K562 (cell line): ENCODE measurements at regions not wholly inside any gene's neighbourhood (a gene's known extent, or its start where the extent isn't known, plus 50 kb on each side); places are given as distances from the start of the nearest gene placed in this dataset.

ENCODE experiments used
- CHD1 ChIP-seq: fragments of 200-600 bp; sonication (generic); IDR thresholded peaks from one replicate; pipeline ENCODE4 v1.6.1; 2012; ENCODE audit warnings: mild to moderate bottlenecking, moderate library complexity, low read length, inconsistent platforms
- CTCF ChIP-seq, 3 experiments: IDR thresholded peaks in 2 of 3; conservative IDR thresholded peaks in 1 of 3; 2 replicates each; pipeline ENCODE4 v1.5.1; 2011 to 2012; ENCODE audit warnings: low read length in 3 of 3, mild to moderate bottlenecking in 3 of 3, control low read depth in 2 of 3, improper control_type of control experiment in 1 of 3, inconsistent platforms in 1 of 3, low read depth in 1 of 3, mixed read lengths in 1 of 3, moderate library complexity in 1 of 3; ENCODE audit not compliant: insufficient read depth in 2 of 3
- EP300 ChIP-seq: IDR thresholded peaks from 2 replicates; pipeline ENCODE4 v1.6.1; 2012; ENCODE audit warnings: low read length, improper control_type of control experiment
- ESRRA ChIP-seq: fragments of 450-650 bp; IDR thresholded peaks from 2 replicates; pipeline ENCODE4 v1.6.1; 2014; ENCODE audit warnings: low read depth, mild to moderate bottlenecking, moderate library complexity, borderline replicate concordance
- GABPB2 ChIP-seq: fragments of 250-450 bp; sonication (Bioruptor Pico); conservative IDR thresholded peaks from 2 replicates; pipeline ENCODE4 v1.5.1; 2021; ENCODE audit warnings: mild to moderate bottlenecking
- MAX ChIP-seq: sonication (generic); formaldehyde crosslinking; IDR thresholded peaks from 2 replicates; pipeline ENCODE4 v1.9.0; 2022; ENCODE audit warnings: mild to moderate bottlenecking, missing genetic modification reagents
- POLR2A ChIP-seq: fragments of 450-650 bp; conservative IDR thresholded peaks from 2 replicates; pipeline ENCODE4 v1.6.1; 2016
- SNAPC5 ChIP-seq: fragments of 250-450 bp; sonication (Bioruptor Pico); IDR thresholded peaks from 2 replicates; pipeline ENCODE4 v1.8.0; 2021; ENCODE audit warnings: moderate library complexity, mild to moderate bottlenecking, inconsistent platforms
- ZNF217 ChIP-seq: sonication (generic); formaldehyde crosslinking; IDR thresholded peaks from 2 replicates; pipeline ENCODE4 v1.8.0; 2022; ENCODE audit warnings: mild to moderate bottlenecking, missing genetic modification reagents

GRCh38 chr1:88275259-88275862, 408.7 kb upstream of the PKN2 start:
- no peak for TF ChIP-seq POLR2A
- TF ChIP-seq EP300: no peak
- TF ChIP-seq GABPB2 (CRISPR knock-in tag): no peak
- no peak for TF ChIP-seq ESRRA
- no peak for TF ChIP-seq CTCF (IDR thresholded peaks at IDR 0.05 in 2 of 3, conservative IDR thresholded peaks at IDR 0.05 in 1 of 3; ENCODE audit: insufficient read depth in 2 of 3, low read depth in 1 of 3, low read length in 3 of 3)
- TF ChIP-seq MAX (CRISPR knock-in tag): no peak
- TF ChIP-seq ZNF217 (CRISPR knock-in tag): no peak
- no peak for TF ChIP-seq SNAPC5 (CRISPR knock-in tag)
- no peak for TF ChIP-seq CHD1
